ENCODE measurements at regions not wholly inside any gene's neighbourhood (a gene's known extent, or its start where the extent isn't known, plus 50 kb on each side); places are given as distances from the start of the nearest gene placed in this dataset.
"Not testable (repeated sequence)": the region's sequence is repeated elsewhere in the genome, so short reads cannot be mapped to it uniquely, and the experiment has no call there.

- Mint-ChIP-seq H3K27me3 (ENCODE audit: insufficient read depth) (no peaks in the 10 kb centered on the region; the same call in none of the 2 replicates), H3K36me3 (ENCODE audit: low read depth) (peaks cover 19% of the 10 kb centered on the region), H3K4me3 (no peak overlapping the region), H3K9me3 (no peaks in the 10 kb centered on the region), H3K27ac (no peak overlapping the region), H3K4me1 (ENCODE audit: low read depth) (peaks cover 38% of the 10 kb centered on the region)
- no peak for TF ChIP-seq CTCF (IDR thresholded peaks at IDR 0.05)
- DNase-seq: no peak
These were observed 141.3 kb upstream of the THUMPD2 start for GRCh38 chr2:39920307-39920801.

- no peak for TF ChIP-seq CTCF (IDR thresholded peaks at IDR 0.05)
- Mint-ChIP-seq H3K4me1 (ENCODE audit: low read depth) (peaks cover 39% of the 10 kb centered on the region), H3K4me3 (no peak overlapping the region), H3K9me3 (no peaks in the 10 kb centered on the region), H3K36me3 (ENCODE audit: low read depth) (peaks cover 19% of the 10 kb centered on the region), H3K27ac (no peak overlapping the region), H3K27me3 (ENCODE audit: insufficient read depth) (no peaks in the 10 kb centered on the region; the same call in none of the 2 replicates)
- no peak for DNase-seq
These were observed 140.7 kb upstream of the THUMPD2 start for GRCh38 chr2:39919511-39920306.

- H3K9me3 Mint-ChIP-seq: no peaks in the 10 kb centered on the region
- no peak for DNase-seq
- no peak for TF ChIP-seq CTCF (IDR thresholded peaks at IDR 0.05)
These were observed 139.8 kb upstream of the THUMPD2 start for GRCh38 chr2:39918886-39919285.

GRCh38 chr2:39917371-39917770 is 138.3 kb upstream of the THUMPD2 start:
- H3K4me3 Mint-ChIP-seq; H3K27me3 Mint-ChIP-seq (ENCODE audit: insufficient read depth); DNase-seq; H3K27ac Mint-ChIP-seq; H3K9me3 Mint-ChIP-seq: not testable (repeated sequence)
- H3K4me1 Mint-ChIP-seq (ENCODE audit: low read depth): peaks cover 47% of the 10 kb centered on the region
- peaks cover 19% of the 10 kb centered on the region for H3K36me3 Mint-ChIP-seq (ENCODE audit: low read depth)

More at GRCh38 chr2:39918886-39919285, 139.8 kb upstream of the THUMPD2 start:
- H3K36me3 Mint-ChIP-seq (ENCODE audit: low read depth): peaks cover 19% of the 10 kb centered on the region
- H3K4me3 Mint-ChIP-seq: no peak overlapping the region
- H3K4me1 Mint-ChIP-seq (ENCODE audit: low read depth): peaks cover 43% of the 10 kb centered on the region
- no peak overlapping the region for H3K27ac Mint-ChIP-seq
- no peaks in the 10 kb centered on the region; the same call in none of the 2 replicates for H3K27me3 Mint-ChIP-seq (ENCODE audit: insufficient read depth)

GRCh38 chr2:39914949-39915348 is 135.9 kb upstream of the THUMPD2 start:
- Mint-ChIP-seq H3K4me1 (ENCODE audit: low read depth) (peaks cover 50% of the 10 kb centered on the region), H3K4me3 (no peak overlapping the region), H3K9me3 (no peaks in the 10 kb centered on the region), H3K36me3 (ENCODE audit: low read depth) (peaks cover 19% of the 10 kb centered on the region), H3K27me3 (ENCODE audit: insufficient read depth) (no peaks in the 10 kb centered on the region; the same call in 1 of the 2 replicates), H3K27ac (peak overlapping the region; percentile 30; the same call in 1 of the 2 replicates)
- TF ChIP-seq CTCF (IDR thresholded peaks at IDR 0.05): no peak
- no peak for DNase-seq
